ENCODE measurements at regions not wholly inside any gene's neighbourhood (a gene's known extent, or its start where the extent isn't known, plus 50 kb on each side); places are given as distances from the start of the nearest gene placed in this dataset.

DNA sequence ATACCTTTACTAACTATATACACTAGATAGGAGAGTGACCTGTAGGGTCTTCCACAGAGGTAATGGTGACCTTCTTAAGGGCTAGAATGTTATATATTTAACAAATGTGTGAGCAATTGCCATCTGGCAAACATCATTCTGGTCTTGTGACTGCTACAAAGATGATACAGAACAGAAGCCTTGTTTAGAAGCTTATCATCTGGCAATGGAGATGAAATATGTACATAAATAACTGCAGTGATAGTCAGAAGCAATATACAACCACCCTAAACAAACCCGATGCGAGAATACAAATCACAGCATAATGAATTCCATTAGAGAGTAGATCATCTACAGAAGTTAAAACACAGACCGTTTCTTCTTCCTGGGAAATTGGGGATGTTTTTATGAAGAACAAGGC is 952.7 kb upstream of the SLIT2 start:
- ATAC-seq (ENCODE audit: low read depth) (no peak), DNase-seq (ENCODE audit: low spot score in 2 of 2) (no peak)
- peaks cover 3% of the 10 kb centered on the region for H3K9me3 Mint-ChIP-seq
- no peaks in the 10 kb centered on the region for H3K4me1 Mint-ChIP-seq
- no peak overlapping the region for H3K27ac Mint-ChIP-seq
- no peaks in the 10 kb centered on the region for H3K27me3 Mint-ChIP-seq
- H3K36me3 Mint-ChIP-seq: peaks cover 2% of the 10 kb centered on the region
- no peak overlapping the region for H3K4me3 Mint-ChIP-seq

DNA sequence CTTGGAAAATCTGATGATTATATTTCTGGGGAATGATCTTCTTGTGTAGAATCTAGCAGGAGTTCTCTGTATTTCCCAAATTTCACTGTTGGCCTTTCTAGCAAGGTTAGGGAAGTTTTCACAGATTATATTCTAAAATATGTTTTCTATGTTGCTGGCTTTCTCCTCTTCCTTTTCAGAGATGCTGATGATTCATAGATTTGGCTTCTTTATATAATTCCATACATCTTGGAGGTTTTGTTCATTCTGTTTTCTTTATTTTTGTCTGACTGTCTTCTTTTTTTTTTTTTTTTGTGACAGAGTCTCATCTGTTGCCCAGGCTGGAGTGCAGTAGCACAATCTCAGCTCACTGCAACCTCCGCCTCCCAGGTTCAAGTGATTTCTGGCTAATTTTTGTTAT is 957.9 kb upstream of the SLIT2 start:
- H3K27ac Mint-ChIP-seq: no peak overlapping the region
- H3K9me3 Mint-ChIP-seq: peaks cover 21% of the 10 kb centered on the region
- no peaks in the 10 kb centered on the region for H3K27me3 Mint-ChIP-seq
- H3K4me3 Mint-ChIP-seq: no peak overlapping the region
- no peak for DNase-seq (ENCODE audit: low spot score in 2 of 2)
- no peaks in the 10 kb centered on the region for H3K4me1 Mint-ChIP-seq
- ATAC-seq (ENCODE audit: low read depth): no peak
- H3K36me3 Mint-ChIP-seq: peaks cover 2% of the 10 kb centered on the region

DNA sequence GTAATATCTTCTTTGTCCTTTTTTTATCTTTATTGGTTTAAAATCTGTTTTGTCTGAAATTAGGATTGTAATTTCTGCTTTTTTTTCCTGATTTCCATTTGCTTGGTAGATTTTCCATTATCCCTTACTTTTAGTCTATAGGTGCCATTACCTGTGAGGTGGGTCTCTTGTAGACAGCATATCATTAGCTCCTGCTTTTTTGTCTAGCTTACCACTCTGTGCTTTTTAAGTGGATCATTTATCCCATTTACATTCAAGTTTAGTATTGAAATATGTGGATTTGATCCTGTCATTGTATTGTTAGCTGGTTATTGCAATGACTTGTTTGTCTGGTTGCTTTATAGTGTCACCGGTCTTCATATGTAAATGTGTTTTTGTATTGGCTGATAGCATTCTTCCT is 958.6 kb upstream of the SLIT2 start:
- no peaks in the 10 kb centered on the region for H3K4me1 Mint-ChIP-seq
- H3K27ac Mint-ChIP-seq: no peak overlapping the region
- peaks cover 21% of the 10 kb centered on the region for H3K9me3 Mint-ChIP-seq
- no peaks in the 10 kb centered on the region for H3K27me3 Mint-ChIP-seq
- peaks cover 2% of the 10 kb centered on the region for H3K36me3 Mint-ChIP-seq
- DNase-seq (ENCODE audit: low spot score in 2 of 2): no peak
- H3K4me3 Mint-ChIP-seq: no peak overlapping the region
- ATAC-seq (ENCODE audit: low read depth): no peak

GRCh38 chr4:19286924-19287323 is 964.8 kb upstream of the SLIT2 start:
- H3K27me3 Mint-ChIP-seq: no peaks in the 10 kb centered on the region
- H3K27ac Mint-ChIP-seq: no peak overlapping the region
- H3K4me3 Mint-ChIP-seq: no peak overlapping the region
- no peaks in the 10 kb centered on the region for H3K36me3 Mint-ChIP-seq
- H3K4me1 Mint-ChIP-seq: no peaks in the 10 kb centered on the region
- DNase-seq (ENCODE audit: low spot score in 2 of 2) (no peak), ATAC-seq (ENCODE audit: low read depth) (no peak)
- H3K9me3 Mint-ChIP-seq: peaks cover 10% of the 10 kb centered on the region

- H3K4me1 Mint-ChIP-seq: no peaks in the 10 kb centered on the region
- no peak overlapping the region for H3K27ac Mint-ChIP-seq
- DNase-seq (ENCODE audit: low spot score in 2 of 2): no peak
- no peaks in the 10 kb centered on the region for H3K27me3 Mint-ChIP-seq
- H3K9me3 Mint-ChIP-seq: peaks cover 8% of the 10 kb centered on the region
- no peaks in the 10 kb centered on the region for H3K36me3 Mint-ChIP-seq
- ATAC-seq (ENCODE audit: low read depth): no peak
- H3K4me3 Mint-ChIP-seq: no peak overlapping the region
Measured at GRCh38 chr4:19285146-19285545, 966.6 kb upstream of the SLIT2 start.

DNA sequence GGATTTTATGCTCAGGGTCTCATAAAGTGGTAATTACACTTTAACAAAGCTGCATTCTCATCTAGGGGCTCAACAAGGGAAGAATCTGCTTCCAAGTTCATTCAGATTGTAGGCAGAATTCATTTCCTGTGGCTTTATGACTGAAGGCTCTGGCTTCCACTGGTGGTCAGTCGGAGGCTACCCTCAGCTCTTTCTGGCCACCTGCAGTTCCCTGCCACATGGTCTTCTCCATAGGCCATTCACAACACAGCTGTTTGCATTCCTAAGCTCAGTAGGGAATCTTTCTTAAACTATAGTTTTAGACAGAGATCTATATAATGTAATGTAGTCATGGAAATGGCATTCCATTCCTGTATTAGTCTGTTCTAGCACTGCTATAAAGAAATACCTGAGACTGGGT is 973.0 kb upstream of the SLIT2 start:
- Mint-ChIP-seq H3K9me3 (peaks cover 7% of the 10 kb centered on the region), H3K4me3 (no peak overlapping the region), H3K4me1 (no peaks in the 10 kb centered on the region), H3K27ac (no peak overlapping the region), H3K36me3 (no peaks in the 10 kb centered on the region), H3K27me3 (no peaks in the 10 kb centered on the region)
- no peak for DNase-seq (ENCODE audit: low spot score in 2 of 2)
- ATAC-seq (ENCODE audit: low read depth): no peak

DNA sequence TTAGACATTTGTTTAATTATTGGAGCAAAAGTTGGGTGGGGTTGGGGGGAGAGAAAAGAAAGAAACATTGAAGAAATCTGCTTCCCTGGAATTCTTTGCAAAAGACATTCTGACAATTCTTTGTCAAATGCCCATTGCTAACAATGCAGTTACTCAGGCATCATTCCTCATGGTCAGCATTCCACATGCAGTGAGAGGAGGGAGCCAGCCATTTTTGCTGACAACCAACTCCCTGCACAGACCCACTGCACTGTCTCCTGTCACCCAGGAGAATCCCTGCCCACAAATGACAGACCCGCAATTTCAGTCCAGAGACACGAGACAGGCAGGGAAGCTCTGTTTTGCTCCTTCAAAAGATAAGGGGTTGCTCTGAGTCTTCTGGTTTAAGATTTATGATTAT is 985.1 kb upstream of the SLIT2 start:
- peaks cover 2% of the 10 kb centered on the region for H3K9me3 Mint-ChIP-seq
- no peaks in the 10 kb centered on the region for H3K4me1 Mint-ChIP-seq
- no peak overlapping the region for H3K4me3 Mint-ChIP-seq
- DNase-seq (ENCODE audit: low spot score in 2 of 2) (no peak), ATAC-seq (ENCODE audit: low read depth) (no peak)
- H3K27ac Mint-ChIP-seq: no peak overlapping the region
- H3K36me3 Mint-ChIP-seq: no peaks in the 10 kb centered on the region
- H3K27me3 Mint-ChIP-seq: peaks cover 4% of the 10 kb centered on the region

GRCh38 chr4:19262467-19262866 is 989.2 kb upstream of the SLIT2 start:
- Mint-ChIP-seq H3K9me3 (peaks cover 2% of the 10 kb centered on the region), H3K4me1 (no peaks in the 10 kb centered on the region), H3K36me3 (no peaks in the 10 kb centered on the region), H3K27ac (no peak overlapping the region), H3K27me3 (peaks cover 4% of the 10 kb centered on the region), H3K4me3 (no peak overlapping the region)
- DNase-seq (ENCODE audit: low spot score in 2 of 2) (no peak), ATAC-seq (ENCODE audit: low read depth) (no peak)

DNA sequence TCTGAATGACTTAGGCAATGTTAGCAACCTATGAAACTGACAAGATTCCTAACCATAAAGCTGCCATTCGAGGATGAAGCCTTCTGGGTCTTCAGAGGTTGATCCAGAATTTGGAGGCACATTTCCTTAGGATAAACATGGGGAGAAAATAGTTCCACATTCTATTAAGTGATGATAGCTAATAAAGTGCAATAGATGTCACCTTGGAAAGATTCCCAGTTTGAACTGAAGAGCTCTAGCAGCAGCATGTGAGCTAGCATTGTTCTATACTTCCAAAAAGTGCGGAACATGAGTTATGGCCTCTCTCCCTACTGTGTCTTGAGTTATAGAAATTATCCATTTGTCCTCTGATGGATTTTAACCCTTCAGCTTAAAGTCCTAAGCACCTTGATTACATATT is 991.4 kb upstream of the SLIT2 start:
- Mint-ChIP-seq H3K36me3 (no peaks in the 10 kb centered on the region), H3K4me3 (no peak overlapping the region), H3K27ac (no peak overlapping the region), H3K9me3 (peaks cover 11% of the 10 kb centered on the region), H3K4me1 (no peaks in the 10 kb centered on the region), H3K27me3 (no peaks in the 10 kb centered on the region)
- ATAC-seq (ENCODE audit: low read depth): no peak
- DNase-seq (ENCODE audit: low spot score in 2 of 2): no peak

GRCh38 chr4:19259920-19260319 is 991.8 kb upstream of the SLIT2 start:
- DNase-seq (ENCODE audit: low spot score in 2 of 2) (no peak), ATAC-seq (ENCODE audit: low read depth) (no peak)
- Mint-ChIP-seq H3K27ac (no peak overlapping the region), H3K27me3 (no peaks in the 10 kb centered on the region), H3K4me1 (no peaks in the 10 kb centered on the region), H3K36me3 (no peaks in the 10 kb centered on the region), H3K9me3 (peaks cover 11% of the 10 kb centered on the region), H3K4me3 (no peak overlapping the region)

DNA sequence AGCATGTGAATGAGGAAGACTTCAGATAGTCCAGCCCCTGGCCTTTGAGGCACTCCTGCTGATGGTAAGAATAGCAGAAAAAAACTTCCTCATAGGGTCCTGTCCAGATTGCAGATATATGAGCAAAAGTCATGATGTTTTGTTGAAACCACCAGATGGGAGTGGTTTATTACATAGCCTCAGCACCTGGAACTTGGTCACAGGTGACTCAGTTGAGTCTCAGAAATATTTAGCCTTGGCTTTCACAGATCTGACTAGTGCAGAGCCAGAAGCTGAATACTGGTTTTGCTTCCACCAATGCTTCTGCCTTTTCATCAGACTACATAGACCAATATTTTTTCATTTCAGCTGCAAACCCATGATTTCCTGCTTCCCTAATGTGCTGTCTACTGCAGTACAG is 994.9 kb upstream of the SLIT2 start:
- peaks cover 10% of the 10 kb centered on the region for H3K9me3 Mint-ChIP-seq
- no peak overlapping the region for H3K27ac Mint-ChIP-seq
- H3K4me1 Mint-ChIP-seq: no peaks in the 10 kb centered on the region
- DNase-seq (ENCODE audit: low spot score in 2 of 2): no peak
- no peak for ATAC-seq (ENCODE audit: low read depth)
- no peak overlapping the region for H3K4me3 Mint-ChIP-seq
- H3K27me3 Mint-ChIP-seq: no peaks in the 10 kb centered on the region
- no peaks in the 10 kb centered on the region for H3K36me3 Mint-ChIP-seq

- no peak overlapping the region for H3K4me3 Mint-ChIP-seq
- no peaks in the 10 kb centered on the region for H3K4me1 Mint-ChIP-seq
- ATAC-seq (ENCODE audit: low read depth) (no peak), DNase-seq (ENCODE audit: low spot score in 2 of 2) (no peak)
- no peaks in the 10 kb centered on the region for H3K27me3 Mint-ChIP-seq
- no peaks in the 10 kb centered on the region for H3K36me3 Mint-ChIP-seq
- no peak overlapping the region for H3K27ac Mint-ChIP-seq
- H3K9me3 Mint-ChIP-seq: peaks cover 12% of the 10 kb centered on the region
Measured at GRCh38 chr4:19254486-19254885, 997.2 kb upstream of the SLIT2 start.

DNA sequence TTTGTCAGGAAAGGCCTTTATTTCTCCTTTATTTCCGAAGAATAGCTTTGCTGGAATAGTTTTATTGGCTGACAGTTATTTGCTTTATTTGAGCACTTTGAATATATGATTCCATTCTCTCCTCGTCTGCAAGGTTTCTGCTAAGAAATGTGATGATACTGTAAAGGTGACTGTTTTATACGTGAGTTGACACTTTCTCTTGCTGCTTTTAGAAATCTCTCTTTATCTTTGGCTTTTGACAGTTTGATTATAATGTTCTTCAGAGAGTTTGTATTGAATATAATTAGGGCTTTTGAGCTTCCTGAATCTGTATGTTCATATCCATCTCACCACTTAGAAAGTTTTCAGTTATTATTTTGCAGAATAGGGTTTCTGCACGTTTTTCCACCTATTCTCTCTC is 1003.7 kb upstream of the SLIT2 start:
- Mint-ChIP-seq H3K27ac (no peak overlapping the region), H3K36me3 (no peaks in the 10 kb centered on the region), H3K4me1 (no peaks in the 10 kb centered on the region), H3K4me3 (no peak overlapping the region), H3K9me3 (peaks cover 3% of the 10 kb centered on the region), H3K27me3 (no peaks in the 10 kb centered on the region)
- ATAC-seq (ENCODE audit: low read depth) (no peak), DNase-seq (ENCODE audit: low spot score in 2 of 2) (no peak)

DNA sequence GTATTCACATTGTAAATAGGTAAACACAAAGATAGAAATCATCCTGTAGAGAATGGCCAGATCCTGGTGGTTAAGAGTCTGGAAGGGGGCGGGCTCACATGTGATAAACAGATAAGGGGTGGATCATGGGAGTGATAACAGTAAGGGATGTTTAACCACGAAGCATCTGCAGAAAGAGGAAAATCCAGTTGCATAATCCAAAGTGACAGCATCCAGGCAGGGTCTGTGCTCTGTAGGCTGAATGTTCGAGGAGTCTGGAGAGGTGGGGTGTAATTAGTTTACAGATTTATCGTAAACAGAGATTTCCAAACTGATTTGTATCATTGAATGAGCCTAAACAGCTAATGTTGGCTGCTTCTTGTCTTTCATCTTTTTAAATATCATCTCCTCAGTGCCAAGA is 1009.8 kb upstream of the SLIT2 start:
- Mint-ChIP-seq H3K9me3 (peaks cover 2% of the 10 kb centered on the region), H3K36me3 (no peaks in the 10 kb centered on the region), H3K27ac (no peak overlapping the region), H3K4me1 (no peaks in the 10 kb centered on the region), H3K27me3 (no peaks in the 10 kb centered on the region), H3K4me3 (no peak overlapping the region)
- DNase-seq (ENCODE audit: low spot score in 2 of 2) (no peak), ATAC-seq (ENCODE audit: low read depth) (no peak)

DNA sequence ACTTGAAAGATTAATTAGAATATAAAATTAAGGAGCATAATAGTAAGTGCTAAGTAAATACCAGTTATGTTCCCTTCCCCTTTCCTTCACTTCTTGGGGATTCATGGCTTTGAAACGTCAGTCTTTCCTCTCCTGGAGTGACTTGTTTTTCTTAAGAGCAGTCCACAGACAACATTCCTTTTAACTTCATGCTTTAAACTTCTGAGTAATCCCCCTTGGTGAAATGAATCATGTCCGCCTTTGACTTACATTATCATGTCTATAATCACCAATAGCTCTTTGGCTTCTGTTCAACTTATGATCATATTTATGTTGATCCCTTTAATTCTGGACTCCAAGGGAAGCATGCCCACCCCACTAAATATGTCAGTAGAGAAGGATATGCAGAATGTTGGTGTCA is 1012.1 kb upstream of the SLIT2 start:
- Mint-ChIP-seq H3K4me1 (no peaks in the 10 kb centered on the region), H3K27me3 (no peaks in the 10 kb centered on the region), H3K4me3 (no peak overlapping the region), H3K27ac (no peak overlapping the region), H3K9me3 (peaks cover 2% of the 10 kb centered on the region), H3K36me3 (no peaks in the 10 kb centered on the region)
- no peak for DNase-seq (ENCODE audit: low spot score in 2 of 2)
- ATAC-seq (ENCODE audit: low read depth): no peak

- Mint-ChIP-seq H3K4me1 (no peaks in the 10 kb centered on the region), H3K9me3 (no peaks in the 10 kb centered on the region), H3K4me3 (no peak overlapping the region), H3K36me3 (no peaks in the 10 kb centered on the region), H3K27me3 (no peaks in the 10 kb centered on the region), H3K27ac (no peak overlapping the region)
- DNase-seq (ENCODE audit: low spot score in 2 of 2): no peak
- ATAC-seq (ENCODE audit: low read depth): no peak
Measured at GRCh38 chr4:19236473-19236872, 1015.2 kb upstream of the SLIT2 start.
